ENCODE measurements at regions not wholly inside any gene's neighbourhood (a gene's known extent, or its start where the extent isn't known, plus 50 kb on each side); places are given as distances from the start of the nearest gene placed in this dataset.
"Not testable (repeated sequence)": the region's sequence is repeated elsewhere in the genome, so short reads cannot be mapped to it uniquely, and the experiment has no call there.

DNA sequence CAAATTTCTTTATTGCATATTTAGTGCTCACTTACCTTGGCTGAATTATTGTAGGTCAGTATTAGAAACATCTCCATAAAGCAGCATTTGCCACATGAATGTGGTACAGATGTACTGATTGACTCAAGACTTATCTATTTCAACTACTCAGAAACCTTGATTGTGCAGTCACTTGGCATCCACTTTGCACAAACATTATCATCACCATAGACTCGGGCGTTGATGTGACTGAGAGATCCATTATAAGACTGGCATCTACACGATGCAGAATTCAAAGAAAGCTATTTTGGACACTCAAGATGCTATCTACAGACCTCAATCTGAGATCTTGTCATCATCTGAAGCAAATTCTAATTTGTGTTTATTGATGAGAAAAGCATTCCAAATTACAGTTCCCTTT is 102.8 kb upstream of the USP25 start:
- Histone ChIP-seq H3K27ac (ENCODE audit: low read depth, low read length) (no peak overlapping the region), H3K36me3 (ENCODE audit: insufficient read depth, low read length) (no peaks in the 10 kb centered on the region), H3K9ac (ENCODE audit: low read length) (no peak overlapping the region), H3K4me3 (ENCODE audit: insufficient read depth, low read depth, low read length) (no peak overlapping the region), H3K79me2 (ENCODE audit: insufficient read depth, low read length) (no peaks in the 10 kb centered on the region), H3K9me3 (ENCODE audit: insufficient read depth, low read depth, low read length) (no peaks in the 10 kb centered on the region), H3K4me1 (ENCODE audit: insufficient read depth, low read length) (no peaks in the 10 kb centered on the region), H2AFZ (ENCODE audit: low read depth, low read length) (no peak overlapping the region), H4K20me1 (ENCODE audit: insufficient read depth, low read length) (no peaks in the 10 kb centered on the region), H3K27me3 (ENCODE audit: insufficient read depth, low read length) (no peaks in the 10 kb centered on the region), H3K4me2 (ENCODE audit: low read length) (no peak overlapping the region)
- Mint-ChIP-seq H3K4me1 (ENCODE audit: low read depth, unreplicated experiment) (peaks cover 5% of the 10 kb centered on the region), H3K27me3 (ENCODE audit: low read depth, unreplicated experiment) (no peaks in the 10 kb centered on the region), H3K27ac (ENCODE audit: unreplicated experiment) (no peak overlapping the region), H3K4me3 (ENCODE audit: unreplicated experiment) (no peak overlapping the region), H3K36me3 (ENCODE audit: low read depth, unreplicated experiment) (no peaks in the 10 kb centered on the region), H3K9me3 (ENCODE audit: unreplicated experiment) (no peaks in the 10 kb centered on the region)
- FAIRE-seq = no peak
- TF ChIP-seq EZH2 (IDR thresholded peaks at IDR 0.05; ENCODE audit: insufficient read depth, low read length) = no peak
- TF ChIP-seq, protein P1, sequence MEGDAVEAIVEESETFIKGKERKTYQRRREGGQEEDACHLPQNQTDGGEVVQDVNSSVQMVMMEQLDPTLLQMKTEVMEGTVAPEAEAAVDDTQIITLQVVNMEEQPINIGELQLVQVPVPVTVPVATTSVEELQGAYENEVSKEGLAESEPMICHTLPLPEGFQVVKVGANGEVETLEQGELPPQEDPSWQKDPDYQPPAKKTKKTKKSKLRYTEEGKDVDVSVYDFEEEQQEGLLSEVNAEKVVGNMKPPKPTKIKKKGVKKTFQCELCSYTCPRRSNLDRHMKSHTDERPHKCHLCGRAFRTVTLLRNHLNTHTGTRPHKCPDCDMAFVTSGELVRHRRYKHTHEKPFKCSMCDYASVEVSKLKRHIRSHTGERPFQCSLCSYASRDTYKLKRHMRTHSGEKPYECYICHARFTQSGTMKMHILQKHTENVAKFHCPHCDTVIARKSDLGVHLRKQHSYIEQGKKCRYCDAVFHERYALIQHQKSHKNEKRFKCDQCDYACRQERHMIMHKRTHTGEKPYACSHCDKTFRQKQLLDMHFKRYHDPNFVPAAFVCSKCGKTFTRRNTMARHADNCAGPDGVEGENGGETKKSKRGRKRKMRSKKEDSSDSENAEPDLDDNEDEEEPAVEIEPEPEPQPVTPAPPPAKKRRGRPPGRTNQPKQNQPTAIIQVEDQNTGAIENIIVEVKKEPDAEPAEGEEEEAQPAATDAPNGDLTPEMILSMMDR (IDR thresholded peaks at IDR 0.05; ENCODE audit: insufficient read depth, low read depth, low read length) = no peak
- DNase-seq (ENCODE audit: low read depth) = no peak

DNA sequence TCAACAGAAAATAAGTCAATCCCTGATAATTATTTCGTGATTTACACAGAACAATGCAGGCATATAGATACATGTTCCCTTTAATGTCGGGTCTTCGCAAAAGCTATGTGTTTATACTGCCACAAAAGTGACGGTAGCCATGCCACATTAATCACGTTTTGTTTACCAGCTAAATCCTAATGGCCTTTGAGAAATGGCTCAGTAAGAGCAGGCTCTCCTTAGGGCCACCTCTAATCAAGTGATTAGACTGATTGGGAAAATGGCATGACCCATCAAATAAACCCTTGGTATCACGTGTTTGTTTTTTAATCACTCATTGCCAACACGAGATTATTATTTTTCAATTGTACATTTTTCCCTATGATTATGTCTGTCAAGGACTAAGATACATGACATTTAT is 102.0 kb upstream of the USP25 start:
- TF ChIP-seq, protein P1 (IDR thresholded peaks at IDR 0.05; ENCODE audit: insufficient read depth, low read depth, low read length) = no peak
- Histone ChIP-seq H3K4me3 (ENCODE audit: insufficient read depth, low read depth, low read length) (no peak overlapping the region), H2AFZ (ENCODE audit: low read depth, low read length) (no peak overlapping the region), H3K36me3 (ENCODE audit: insufficient read depth, low read length) (no peaks in the 10 kb centered on the region), H3K4me1 (ENCODE audit: insufficient read depth, low read length) (no peaks in the 10 kb centered on the region), H3K9ac (ENCODE audit: low read length) (no peak overlapping the region), H3K27ac (ENCODE audit: low read depth, low read length) (no peak overlapping the region), H3K9me3 (ENCODE audit: insufficient read depth, low read depth, low read length) (no peaks in the 10 kb centered on the region), H3K79me2 (ENCODE audit: insufficient read depth, low read length) (no peaks in the 10 kb centered on the region), H3K4me2 (ENCODE audit: low read length) (no peak overlapping the region), H4K20me1 (ENCODE audit: insufficient read depth, low read length) (no peaks in the 10 kb centered on the region), H3K27me3 (ENCODE audit: insufficient read depth, low read length) (no peaks in the 10 kb centered on the region)
- Mint-ChIP-seq H3K4me1 (ENCODE audit: low read depth, unreplicated experiment) (peaks cover 5% of the 10 kb centered on the region), H3K36me3 (ENCODE audit: low read depth, unreplicated experiment) (no peaks in the 10 kb centered on the region), H3K4me3 (ENCODE audit: unreplicated experiment) (no peak overlapping the region), H3K9me3 (ENCODE audit: unreplicated experiment) (no peaks in the 10 kb centered on the region), H3K27me3 (ENCODE audit: low read depth, unreplicated experiment) (no peaks in the 10 kb centered on the region), H3K27ac (ENCODE audit: unreplicated experiment) (no peak overlapping the region)
- DNase-seq (ENCODE audit: low read depth) (no peak), FAIRE-seq (no peak)

DNA sequence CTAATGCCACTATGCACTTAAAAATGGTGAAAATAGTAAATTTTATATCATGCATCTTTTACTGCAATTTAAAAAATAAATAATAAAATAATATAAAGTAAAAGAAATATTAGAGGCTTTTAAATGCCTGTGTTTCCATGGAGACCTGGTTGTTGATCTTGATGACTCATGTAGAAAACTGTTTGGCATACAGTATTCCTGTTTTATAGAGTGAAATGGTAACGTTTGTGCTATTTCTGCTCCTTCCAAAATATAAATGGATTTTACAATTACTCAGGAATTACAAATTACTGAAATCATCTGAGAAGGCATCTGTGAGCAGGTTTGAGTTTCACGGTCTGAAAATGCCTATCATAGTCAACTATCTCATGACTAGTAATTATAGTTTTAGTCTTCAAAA is 98.4 kb upstream of the USP25 start:
- no peak overlapping the region for H3K27ac Mint-ChIP-seq (ENCODE audit: unreplicated experiment)

DNA sequence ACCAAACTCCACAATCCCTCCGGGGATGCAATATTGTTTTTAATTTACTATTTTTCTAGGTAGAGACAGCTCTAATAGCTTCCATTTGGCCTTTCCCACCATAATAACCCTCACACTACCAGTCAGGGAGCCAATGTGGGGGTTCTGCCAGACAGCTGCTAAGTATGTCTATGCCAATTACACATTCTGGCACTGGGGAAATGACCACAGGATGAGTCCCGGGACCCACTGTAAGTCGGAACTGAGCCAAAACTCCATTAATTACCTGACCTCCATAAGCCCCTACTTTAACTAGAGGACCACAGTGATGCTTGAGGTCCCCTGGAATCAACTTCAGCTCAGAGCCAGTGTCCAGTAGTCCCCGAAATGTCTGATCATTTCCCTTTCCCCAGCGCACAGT is 95.2 kb upstream of the USP25 start:
- H3K4me3 ChIP-seq (ENCODE audit: insufficient read depth, low read depth, low read length); H3K9ac ChIP-seq (ENCODE audit: low read length); FAIRE-seq: not testable (repeated sequence)

More for the DNA sequence above, 98.4 kb upstream of the USP25 start:
- peaks cover 3% of the 10 kb centered on the region for H3K9me3 Mint-ChIP-seq (ENCODE audit: unreplicated experiment)
- H3K36me3 Mint-ChIP-seq (ENCODE audit: low read depth, unreplicated experiment) = no peaks in the 10 kb centered on the region
- no peaks in the 10 kb centered on the region for H3K9me3 ChIP-seq (ENCODE audit: insufficient read depth, low read depth, low read length)
- no peaks in the 10 kb centered on the region for H3K4me1 ChIP-seq (ENCODE audit: insufficient read depth, low read length)
- no peaks in the 10 kb centered on the region for H4K20me1 ChIP-seq (ENCODE audit: insufficient read depth, low read length)
- no peaks in the 10 kb centered on the region for H3K4me1 Mint-ChIP-seq (ENCODE audit: low read depth, unreplicated experiment)
- no peaks in the 10 kb centered on the region for H3K79me2 ChIP-seq (ENCODE audit: insufficient read depth, low read length)
- no peak overlapping the region for H3K4me2 ChIP-seq (ENCODE audit: low read length)
- no peak overlapping the region for H3K4me3 ChIP-seq (ENCODE audit: insufficient read depth, low read depth, low read length)
- H2AFZ ChIP-seq (ENCODE audit: low read depth, low read length) = no peak overlapping the region
- H3K9ac ChIP-seq (ENCODE audit: low read length) = no peak overlapping the region
- H3K27ac ChIP-seq (ENCODE audit: low read depth, low read length) = no peak overlapping the region
- peak; percentile 65 for DNase-seq (ENCODE audit: low read depth)
- no peaks in the 10 kb centered on the region for H3K27me3 ChIP-seq (ENCODE audit: insufficient read depth, low read length)
- H3K36me3 ChIP-seq (ENCODE audit: insufficient read depth, low read length) = no peaks in the 10 kb centered on the region
- no peak for FAIRE-seq
- H3K27me3 Mint-ChIP-seq (ENCODE audit: low read depth, unreplicated experiment) = peaks cover 2% of the 10 kb centered on the region
- H3K4me3 Mint-ChIP-seq (ENCODE audit: unreplicated experiment) = no peak overlapping the region
- TF ChIP-seq, protein P1 (IDR thresholded peaks at IDR 0.05; ENCODE audit: insufficient read depth, low read depth, low read length) = no peak
- no peak for TF ChIP-seq EZH2 (IDR thresholded peaks at IDR 0.05; ENCODE audit: insufficient read depth, low read length)

More for the DNA sequence above, 95.2 kb upstream of the USP25 start:
- not testable (repeated sequence) for H3K9me3 Mint-ChIP-seq (ENCODE audit: unreplicated experiment); H3K36me3 Mint-ChIP-seq (ENCODE audit: low read depth, unreplicated experiment); H3K79me2 ChIP-seq (ENCODE audit: insufficient read depth, low read length); DNase-seq (ENCODE audit: low read depth); H2AFZ ChIP-seq (ENCODE audit: low read depth, low read length); H3K4me3 Mint-ChIP-seq (ENCODE audit: unreplicated experiment); H3K4me2 ChIP-seq (ENCODE audit: low read length); H4K20me1 ChIP-seq (ENCODE audit: insufficient read depth, low read length); H3K9me3 ChIP-seq (ENCODE audit: insufficient read depth, low read depth, low read length); H3K27me3 Mint-ChIP-seq (ENCODE audit: low read depth, unreplicated experiment); H3K27ac ChIP-seq (ENCODE audit: low read depth, low read length); H3K27me3 ChIP-seq (ENCODE audit: insufficient read depth, low read length); H3K4me1 Mint-ChIP-seq (ENCODE audit: low read depth, unreplicated experiment); H3K4me1 ChIP-seq (ENCODE audit: insufficient read depth, low read length); H3K36me3 ChIP-seq (ENCODE audit: insufficient read depth, low read length); H3K27ac Mint-ChIP-seq (ENCODE audit: unreplicated experiment)

All from astrocyte (in vitro differentiated cells and primary cell).